ENCODE measurements at regions not wholly inside any gene's neighbourhood (a gene's known extent, or its start where the extent isn't known, plus 50 kb on each side); places are given as distances from the start of the nearest gene placed in this dataset.

GRCh38 chr12:124232654-124232987 lies 62.3 kb upstream of the RFLNA start:
- no peak for TF ChIP-seq L3MBTL2 (conservative IDR thresholded peaks at IDR 0.05)
- no peak for TF ChIP-seq PKNOX1 (IDR thresholded peaks at IDR 0.05)
- TF ChIP-seq FOXM1 (IDR thresholded peaks at IDR 0.05; ENCODE audit: borderline replicate concordance): no peak
- no peak for TF ChIP-seq NFRKB (IDR thresholded peaks at IDR 0.05)
- TF ChIP-seq ZNF384 (IDR thresholded peaks at IDR 0.05): no peak
- TF ChIP-seq SP1 (IDR thresholded peaks at IDR 0.05): no peak
- TF ChIP-seq TARDBP (IDR thresholded peaks at IDR 0.05): no peak
- no peak for TF ChIP-seq BHLHE40 (IDR thresholded peaks at IDR 0.05; ENCODE audit: borderline replicate concordance)

Data from HEK293T (cell line).